Loucy (cell line): ENCODE measurements at regions not wholly inside any gene's neighbourhood (a gene's known extent, or its start where the extent isn't known, plus 50 kb on each side); places are given as distances from the start of the nearest gene placed in this dataset.

Experiments
- EZH2phosphoT487 ChIP-seq: fragments of 200-600 bp; IDR thresholded peaks from 2 replicates; pipeline ENCODE4 v1.6.1; 2018; ENCODE audit warnings: antibody characterized with exemption, mild to moderate bottlenecking, moderate library complexity, borderline replicate concordance
- TF ChIP-seq, protein P1 (sequence below): fragments of 200-600 bp; sonication (generic); conservative IDR thresholded peaks from 2 replicates; pipeline ENCODE4 v1.5.1; 2014; ENCODE audit warnings: mild to moderate bottlenecking, antibody characterized with exemption, low read length

GRCh38 chr1:198838022-198838342 lies 199.1 kb downstream of the PTPRC start:
- TF ChIP-seq, protein P1, sequence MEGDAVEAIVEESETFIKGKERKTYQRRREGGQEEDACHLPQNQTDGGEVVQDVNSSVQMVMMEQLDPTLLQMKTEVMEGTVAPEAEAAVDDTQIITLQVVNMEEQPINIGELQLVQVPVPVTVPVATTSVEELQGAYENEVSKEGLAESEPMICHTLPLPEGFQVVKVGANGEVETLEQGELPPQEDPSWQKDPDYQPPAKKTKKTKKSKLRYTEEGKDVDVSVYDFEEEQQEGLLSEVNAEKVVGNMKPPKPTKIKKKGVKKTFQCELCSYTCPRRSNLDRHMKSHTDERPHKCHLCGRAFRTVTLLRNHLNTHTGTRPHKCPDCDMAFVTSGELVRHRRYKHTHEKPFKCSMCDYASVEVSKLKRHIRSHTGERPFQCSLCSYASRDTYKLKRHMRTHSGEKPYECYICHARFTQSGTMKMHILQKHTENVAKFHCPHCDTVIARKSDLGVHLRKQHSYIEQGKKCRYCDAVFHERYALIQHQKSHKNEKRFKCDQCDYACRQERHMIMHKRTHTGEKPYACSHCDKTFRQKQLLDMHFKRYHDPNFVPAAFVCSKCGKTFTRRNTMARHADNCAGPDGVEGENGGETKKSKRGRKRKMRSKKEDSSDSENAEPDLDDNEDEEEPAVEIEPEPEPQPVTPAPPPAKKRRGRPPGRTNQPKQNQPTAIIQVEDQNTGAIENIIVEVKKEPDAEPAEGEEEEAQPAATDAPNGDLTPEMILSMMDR = no peak
- no peak for TF ChIP-seq EZH2phosphoT487
